ENCODE measurements at regions not wholly inside any gene's neighbourhood (a gene's known extent, or its start where the extent isn't known, plus 50 kb on each side); places are given as distances from the start of the nearest gene placed in this dataset.
"Not testable (repeated sequence)": the region's sequence is repeated elsewhere in the genome, so short reads cannot be mapped to it uniquely, and the experiment has no call there.

DNA sequence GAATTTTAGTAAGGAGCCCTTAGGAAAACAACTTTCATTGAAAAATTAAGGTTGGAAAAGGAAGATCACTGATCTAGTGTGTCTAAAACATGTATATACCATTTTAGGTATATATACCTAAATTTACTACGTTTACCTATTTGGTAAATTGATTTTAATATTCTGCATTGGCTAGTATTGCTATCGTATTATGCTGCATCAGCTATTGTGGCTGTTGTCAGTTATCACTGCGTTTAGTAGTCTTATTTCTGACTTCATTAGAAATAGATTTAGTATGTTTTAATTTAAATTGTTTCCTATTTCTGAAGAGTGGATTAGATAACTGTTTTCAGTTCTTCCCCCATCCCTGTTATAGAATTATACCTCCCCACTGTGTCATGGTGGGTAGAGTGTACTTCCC lies 101.7 kb upstream of the ARG1 start (continued):
- TF ChIP-seq RNF2 (IDR thresholded peaks at IDR 0.05; ENCODE audit: borderline replicate concordance, low read depth, low read length, missing control alignments, poor library complexity, severe bottlenecking) (no peak), HDAC2 (IDR thresholded peaks at IDR 0.05; ENCODE audit: borderline replicate concordance in 1 of 2, low read depth in 2 of 2, low read length in 2 of 2) (no peak), SP1 (IDR thresholded peaks at IDR 0.05; ENCODE audit: low read depth, low read length) (no peak), SUZ12 (IDR thresholded peaks at IDR 0.05; ENCODE audit: low read length) (no peak), SIN3A (conservative IDR thresholded peaks at IDR 0.05 in 1 of 2, IDR thresholded peaks at IDR 0.05 in 1 of 2; ENCODE audit: low read depth in 1 of 2, low read length in 2 of 2) (no peak), NRF1 (IDR thresholded peaks at IDR 0.05; ENCODE audit: low read depth, low read length) (no peak), POLR2AphosphoS5 (IDR thresholded peaks at IDR 0.05; ENCODE audit: low read depth, low read length) (no peak)

DNA sequence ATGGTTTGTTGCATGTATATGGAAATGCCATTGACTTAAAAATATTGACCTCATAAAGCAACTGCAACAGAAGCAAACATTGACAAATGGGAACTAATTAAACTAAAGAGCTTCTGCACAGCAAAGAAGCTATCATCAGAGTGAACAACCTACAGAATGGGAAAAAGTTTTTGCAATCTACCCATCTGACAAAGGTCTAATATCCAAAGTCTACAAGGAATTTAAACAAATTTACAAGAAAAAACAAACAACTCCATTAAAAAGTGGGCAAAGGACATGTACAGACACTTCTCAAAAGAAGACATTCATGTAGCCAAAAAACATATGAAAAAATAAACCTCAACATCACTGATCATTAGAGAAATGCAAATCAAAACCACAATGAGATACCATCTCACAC lies 99.7 kb upstream of the ARG1 start:
- H4K91ac ChIP-seq (replicated peaks; ENCODE audit: insufficient read length, low read length); H2AK5ac ChIP-seq (ENCODE audit: low read depth, low read length); H3K9me3 ChIP-seq (ENCODE audit: insufficient read depth in 2 of 2, low read depth in 1 of 2, low read length in 1 of 2); H2BK15ac ChIP-seq (ENCODE audit: low read length); FAIRE-seq; H3K79me2 ChIP-seq (ENCODE audit: control insufficient read depth in 1 of 2, insufficient read depth in 2 of 2, low read length in 2 of 2); H3K23me2 ChIP-seq (ENCODE audit: low read depth, low read length); H3K27me3 ChIP-seq (replicated peaks in 1 of 4; ENCODE audit: control insufficient read depth in 3 of 4, extremely low read depth in 1 of 4, insufficient read depth in 3 of 4, low read length in 3 of 4); H3K27ac ChIP-seq (ENCODE audit: low read depth, low read length); H2BK5ac ChIP-seq (ENCODE audit: low read depth, low read length); H3K4me2 ChIP-seq (ENCODE audit: insufficient read depth in 1 of 2, low read depth in 2 of 2, low read length in 2 of 2); H3K4ac ChIP-seq (replicated peaks; ENCODE audit: insufficient read length, low read depth, low read length); H3K4me3 ChIP-seq (ENCODE audit: extremely low read depth in 1 of 4, insufficient read depth in 2 of 4, low read depth in 3 of 4, low read length in 4 of 4); H2AFZ ChIP-seq (ENCODE audit: low read length); H2BK12ac ChIP-seq (ENCODE audit: low read depth, low read length); H3K9ac ChIP-seq (replicated peaks in 1 of 4; ENCODE audit: extremely low read depth in 1 of 4, low read depth in 3 of 4, low read length in 3 of 4); H3K4me1 ChIP-seq (replicated peaks in 1 of 4; ENCODE audit: control insufficient read depth in 3 of 4, insufficient read depth in 4 of 4, low read length in 3 of 4); H2BK120ac ChIP-seq (replicated peaks; ENCODE audit: low read depth, low read length); H3K18ac ChIP-seq (ENCODE audit: extremely low read depth, low read length); H3K14ac ChIP-seq (ENCODE audit: insufficient read length); DNase-seq (ENCODE audit: low read depth in 1 of 2, low spot score in 2 of 2); H4K20me1 ChIP-seq (replicated peaks in 1 of 2; ENCODE audit: control insufficient read depth in 1 of 2, insufficient read depth in 2 of 2, low read length in 2 of 2); H3K79me1 ChIP-seq (ENCODE audit: low read depth, low read length); H4K8ac ChIP-seq (ENCODE audit: extremely low read depth, insufficient read depth, low read length); H2BK20ac ChIP-seq (ENCODE audit: low read length); H3K56ac ChIP-seq (replicated peaks; ENCODE audit: insufficient read length, low read depth, low read length); POLR2A ChIA-PET (ENCODE audit: partially characterized antibody); H3K23ac ChIP-seq (ENCODE audit: insufficient read length); H4K5ac ChIP-seq (ENCODE audit: insufficient read length, low read depth, low read length); H3K36me3 ChIP-seq (ENCODE audit: control insufficient read depth in 2 of 4, insufficient read depth in 4 of 4, low read length in 3 of 4): not testable (repeated sequence)
- CTCF ChIA-PET (ENCODE audit: partially characterized antibody) = interaction anchor here (2.2 to 2.6 kb wide), 2 partner anchors 13 to 47 kb away, joined by 8 to 10 read pairs; no protein-coding TSS in a partner anchor
